B cell (primary cell): ENCODE measurements at regions not wholly inside any gene's neighbourhood (a gene's known extent, or its start where the extent isn't known, plus 50 kb on each side); places are given as distances from the start of the nearest gene placed in this dataset.

Experiments used
- ATAC-seq: fragments of 200-7000 bp; cut with Tn5 transposase; one replicate; pipeline ENCODE4 v1.10.0; 2021; ENCODE audit warnings: low read depth, mild to moderate bottlenecking, moderate number of reproducible peaks, moderate library complexity
- CTCF ChIA-PET: fragments of 350-600 bp; sonication (Branson Sonifier 250); formaldehyde crosslinking; loops from one replicate; lab custom pipeline; 2021; ENCODE audit warnings: antibody characterized with exemption, inconsistent platforms; lab: Charles Lee
- POLR2A ChIA-PET: fragments of 350-600 bp; sonication (Branson Sonifier 250); formaldehyde crosslinking; loops from one replicate; lab custom pipeline; 2021; ENCODE audit warnings: antibody characterized with exemption; lab: Charles Lee
- DNase-seq: peaks from one replicate; pipeline ENCODE4 v3.0.0; 2013
- H2AFZ ChIP-seq: 2 replicates; pipeline ENCODE4 v1.6.1; 2012; ENCODE audit warnings: mild to moderate bottlenecking, low read depth, low read length; ENCODE audit not compliant: insufficient read depth, poor library complexity, severe bottlenecking
- H3K27ac ChIP-seq, 2 donors: 1 replicate in 1 of 2; 2 replicates in 1 of 2; pipeline ENCODE4 v1.5.1; 2012 to 2013; ENCODE audit warnings: low read length in 2 of 2, mild to moderate bottlenecking in 2 of 2, moderate library complexity in 1 of 2
- H3K27me3 ChIP-seq, 4 experiments: fragments of 200-600 bp in 1 of 4; sonication (generic) in 1 of 4; replicated peaks in 1 of 4; 1 replicate in 2 of 4; 2 replicates in 2 of 4; pipeline versions ENCODE4 v1.6.1 to v1.7.0; 2013 to 2016; ENCODE audit warnings: low read length in 3 of 4, mild to moderate bottlenecking in 2 of 4, mixed read lengths in 1 of 4, moderate library complexity in 1 of 4; ENCODE audit not compliant: insufficient read depth in 4 of 4, control insufficient read depth in 3 of 4; ENCODE audit errors: control extremely low read depth in 1 of 4
- H3K36me3 ChIP-seq, 2 experiments: replicated peaks in 1 of 2; 1 replicate in 1 of 2; 2 replicates in 1 of 2; pipeline versions ENCODE4 v1.6.1 to v1.7.1; 2013; ENCODE audit warnings: low read length in 1 of 2; ENCODE audit not compliant: insufficient read depth in 2 of 2, control insufficient read depth in 1 of 2; ENCODE audit errors: control extremely low read depth in 1 of 2, extremely low read depth in 1 of 2
- H3K4me1 ChIP-seq, 2 donors: fragments of 200-600 bp in 1 of 2; sonication (generic) in 1 of 2; 1 replicate in 1 of 2; 2 replicates in 1 of 2; pipeline versions ENCODE4 v1.5.1 to v1.6.1; 2013 to 2017; ENCODE audit warnings: low read length in 2 of 2; ENCODE audit not compliant: control insufficient read depth in 2 of 2, insufficient read depth in 2 of 2
- H3K4me2 ChIP-seq: replicated peaks from 2 replicates; pipeline ENCODE3; 2012; ENCODE audit warnings: mild to moderate bottlenecking, low read depth, low read length; ENCODE audit not compliant: poor library complexity, severe bottlenecking
- H3K4me3 ChIP-seq, 5 experiments: fragments of 200-600 bp in 1 of 5; sonication (generic) in 1 of 5; 1 replicate in 3 of 5; 2 replicates in 2 of 5; pipeline versions ENCODE4 v1.5.1 to v1.7.0; 2011 to 2016; ENCODE audit warnings: low read length in 4 of 5, mild to moderate bottlenecking in 4 of 5, low read depth in 2 of 5, control low read depth in 1 of 5, moderate library complexity in 1 of 5; ENCODE audit not compliant: insufficient read depth in 1 of 5; ENCODE audit errors: control extremely low read depth in 1 of 5, extremely low read depth in 1 of 5
- H3K79me2 ChIP-seq: fragments of 200-600 bp; sonication (generic); one replicate; pipeline ENCODE4 v1.6.0; 2016; ENCODE audit warnings: low read length; ENCODE audit not compliant: control insufficient read depth, insufficient read depth
- H3K9ac ChIP-seq: fragments of 200-600 bp; sonication (generic); 2 replicates; pipeline ENCODE4 v1.6.1; 2017; ENCODE audit warnings: mild to moderate bottlenecking, low read length, moderate library complexity
- H3K9me3 ChIP-seq, 3 donors: one replicate each; pipeline versions ENCODE4 v1.6.1 to v1.7.1; 2013; ENCODE audit warnings: low read length in 2 of 3; ENCODE audit not compliant: control insufficient read depth in 2 of 3, insufficient read depth in 1 of 3; ENCODE audit errors: control extremely low read depth in 1 of 3
- H4K20me1 ChIP-seq: 2 replicates; pipeline ENCODE4 v1.6.0; 2012; ENCODE audit warnings: mild to moderate bottlenecking, low read length; ENCODE audit not compliant: insufficient read depth, control insufficient read depth, poor library complexity, severe bottlenecking
- H3K27ac Mint-ChIP-seq: one replicate; pipeline ENCODE4 v1.8.0; 2021; ENCODE audit warnings: mixed read lengths
- H3K27me3 Mint-ChIP-seq: one replicate; pipeline ENCODE4 v1.8.0; 2021; ENCODE audit warnings: mixed read lengths
- H3K4me1 Mint-ChIP-seq: one replicate; pipeline ENCODE4 v1.8.0; 2021; ENCODE audit warnings: mixed read lengths
- H3K4me3 Mint-ChIP-seq: one replicate; pipeline ENCODE4 v1.8.0; 2021; ENCODE audit warnings: mixed read lengths
- H3K9me3 Mint-ChIP-seq: one replicate; pipeline ENCODE4 v1.8.0; 2022; ENCODE audit warnings: mixed read lengths; ENCODE audit not compliant: insufficient read depth
- EZH2 ChIP-seq: IDR thresholded peaks from 2 replicates; pipeline ENCODE4 v1.6.1; 2012; ENCODE audit warnings: borderline replicate concordance, low read depth, mild to moderate bottlenecking, moderate library complexity, low read length; ENCODE audit not compliant: insufficient read depth, poor library complexity, severe bottlenecking
- WGBS: methylation state at CpG from one replicate; pipeline ENCODE4 v1.1.5; 2013; ENCODE audit warnings: missing lambda C conversion rate; ENCODE audit not compliant: insufficient coverage; 5-methylcytosine and 5-hydroxymethylcytosine counted together
- intact Hi-C: fragments of 100-400 bp; cut with micrococcal nuclease; formaldehyde crosslinking; loops from one replicate; pipeline ENCODE4 v1.10.0; 2022
- TF ChIP-seq, protein P1 (sequence below): fragments of 200-600 bp; IDR thresholded peaks from one replicate; pipeline ENCODE4 v1.8.0; 2022; ENCODE audit warnings: antibody characterized with exemption, mild to moderate bottlenecking

DNA sequence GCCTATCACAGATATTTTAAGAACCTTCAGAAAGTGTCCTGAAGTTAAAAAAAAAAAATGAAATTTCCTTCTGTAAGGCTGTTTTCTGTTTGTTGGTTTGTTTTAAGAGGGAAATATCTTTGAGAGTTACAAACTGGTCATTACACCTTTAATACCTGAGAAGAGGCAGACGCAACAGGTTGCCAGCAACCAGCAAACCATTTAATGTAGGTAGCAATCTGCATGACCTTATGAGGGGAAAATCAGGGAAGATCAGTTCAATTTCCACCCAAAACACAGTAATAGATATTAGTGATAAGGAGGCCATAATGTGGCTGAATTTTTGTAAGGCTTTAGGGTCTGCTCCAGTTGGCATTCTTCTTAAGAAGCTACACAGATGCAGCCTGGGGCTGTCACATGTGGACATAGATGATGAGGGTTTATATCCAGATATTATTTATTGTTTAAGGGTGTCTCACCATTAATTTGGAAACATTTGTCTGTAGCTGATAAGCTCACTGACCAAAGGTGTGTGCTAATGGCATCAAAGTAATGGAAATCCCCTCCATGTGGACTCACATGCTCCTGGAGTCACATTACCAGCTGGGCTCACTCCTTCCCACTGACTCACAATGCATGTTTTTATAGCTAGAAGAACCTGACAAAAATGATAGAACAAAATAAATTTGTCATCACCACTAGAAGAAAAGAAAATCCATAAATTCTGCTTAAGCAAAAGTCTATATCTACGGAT, 83.5 kb upstream of the DTNA start:
- DNase-seq (no peak), ATAC-seq (no peak)
- WGBS, result no CpG with 5 or more reads among the region's 2 CpGs
- no peak overlapping the region for H3K27ac ChIP-seq
- Mint-ChIP-seq H3K9me3 (no peaks in the 10 kb centered on the region), H3K4me1 (no peaks in the 10 kb centered on the region), H3K4me3 (no peak overlapping the region), H3K27me3 (no peaks in the 10 kb centered on the region), H3K27ac (no peak overlapping the region)
- intact Hi-C loops, result no loop called here
- ChIA-PET POLR2A (no interaction called here), CTCF (no interaction called here)
- no peak overlapping the region for H2AFZ ChIP-seq
- no peaks in the 10 kb centered on the region for H3K27me3 ChIP-seq
- H3K9me3 ChIP-seq, result no peaks in the 10 kb centered on the region
- no peaks in the 10 kb centered on the region for H3K79me2 ChIP-seq
- no peak overlapping the region for H3K9ac ChIP-seq
- no peaks in the 10 kb centered on the region for H4K20me1 ChIP-seq
- H3K4me1 ChIP-seq, result no peaks in the 10 kb centered on the region
- H3K36me3 ChIP-seq, result no peaks in the 10 kb centered on the region
- no peak for TF ChIP-seq EZH2
- TF ChIP-seq, protein P1, sequence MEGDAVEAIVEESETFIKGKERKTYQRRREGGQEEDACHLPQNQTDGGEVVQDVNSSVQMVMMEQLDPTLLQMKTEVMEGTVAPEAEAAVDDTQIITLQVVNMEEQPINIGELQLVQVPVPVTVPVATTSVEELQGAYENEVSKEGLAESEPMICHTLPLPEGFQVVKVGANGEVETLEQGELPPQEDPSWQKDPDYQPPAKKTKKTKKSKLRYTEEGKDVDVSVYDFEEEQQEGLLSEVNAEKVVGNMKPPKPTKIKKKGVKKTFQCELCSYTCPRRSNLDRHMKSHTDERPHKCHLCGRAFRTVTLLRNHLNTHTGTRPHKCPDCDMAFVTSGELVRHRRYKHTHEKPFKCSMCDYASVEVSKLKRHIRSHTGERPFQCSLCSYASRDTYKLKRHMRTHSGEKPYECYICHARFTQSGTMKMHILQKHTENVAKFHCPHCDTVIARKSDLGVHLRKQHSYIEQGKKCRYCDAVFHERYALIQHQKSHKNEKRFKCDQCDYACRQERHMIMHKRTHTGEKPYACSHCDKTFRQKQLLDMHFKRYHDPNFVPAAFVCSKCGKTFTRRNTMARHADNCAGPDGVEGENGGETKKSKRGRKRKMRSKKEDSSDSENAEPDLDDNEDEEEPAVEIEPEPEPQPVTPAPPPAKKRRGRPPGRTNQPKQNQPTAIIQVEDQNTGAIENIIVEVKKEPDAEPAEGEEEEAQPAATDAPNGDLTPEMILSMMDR, result no peak
- H3K4me3 ChIP-seq, result no peak overlapping the region
- H3K4me2 ChIP-seq, result no peak overlapping the region

DNA sequence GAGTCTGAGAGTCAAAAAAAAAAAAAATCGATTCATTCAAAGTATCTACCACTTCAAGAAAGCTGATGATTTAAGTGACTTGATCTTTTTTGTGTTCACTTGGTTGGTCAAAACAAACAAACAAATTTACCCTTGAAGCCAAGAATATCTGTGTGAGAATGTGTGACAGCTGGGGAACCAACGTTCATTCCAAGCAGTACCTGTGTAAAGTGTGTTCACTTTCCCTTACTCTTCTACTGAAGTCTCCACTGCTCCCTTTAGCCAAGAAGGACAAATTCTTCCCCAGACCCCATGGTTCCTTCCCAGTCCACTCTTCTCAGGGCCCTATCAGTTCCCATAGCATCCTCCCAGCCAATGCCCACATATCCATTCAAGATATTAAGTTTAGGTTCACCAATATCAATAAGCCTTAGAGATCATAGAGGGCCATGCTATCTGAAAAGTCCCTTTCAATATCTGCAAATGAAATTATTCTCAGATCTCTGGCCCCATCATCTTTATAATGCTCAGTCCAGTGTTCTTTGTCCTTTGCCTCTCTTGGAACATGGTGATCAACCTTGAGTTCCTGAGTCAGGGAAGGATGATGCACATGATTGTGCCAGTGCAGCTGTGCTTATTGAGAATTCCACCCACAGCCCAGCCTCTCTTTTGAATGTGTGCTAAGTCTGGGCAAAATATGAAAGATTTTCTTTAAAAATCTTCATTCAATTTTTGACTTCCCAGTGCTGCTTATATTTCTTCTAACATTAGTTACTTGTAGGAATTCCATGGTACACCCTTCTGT, 82.8 kb upstream of the DTNA start:
- intact Hi-C loops, result no loop called here
- Mint-ChIP-seq H3K27me3 (no peaks in the 10 kb centered on the region), H3K27ac (no peak overlapping the region), H3K9me3 (no peaks in the 10 kb centered on the region), H3K4me3 (no peak overlapping the region), H3K4me1 (no peaks in the 10 kb centered on the region)
- no peak overlapping the region for H3K4me2 ChIP-seq
- DNase-seq, result no peak
- H3K27me3 ChIP-seq, result no peaks in the 10 kb centered on the region
- H3K4me1 ChIP-seq, result no peaks in the 10 kb centered on the region
- TF ChIP-seq, protein P1, result no peak
- no peak for TF ChIP-seq EZH2
- no peaks in the 10 kb centered on the region for H3K79me2 ChIP-seq
- H3K27ac ChIP-seq, result no peak overlapping the region
- ChIA-PET CTCF (no interaction called here), POLR2A (no interaction called here)
- no peaks in the 10 kb centered on the region for H3K36me3 ChIP-seq
- H3K4me3 ChIP-seq, result no peak overlapping the region
- no peak overlapping the region for H2AFZ ChIP-seq
- ATAC-seq, result no peak
- H3K9ac ChIP-seq, result no peak overlapping the region
- no CpG with 5 or more reads among the region's 2 CpGs for WGBS
- no peaks in the 10 kb centered on the region for H3K9me3 ChIP-seq
- H4K20me1 ChIP-seq, result no peaks in the 10 kb centered on the region
